GM19324 (cell line): ENCODE measurements at regions not wholly inside any gene's neighbourhood (a gene's known extent, or its start where the extent isn't known, plus 50 kb on each side); places are given as distances from the start of the nearest gene placed in this dataset.
"Not testable (repeated sequence)": the region's sequence is repeated elsewhere in the genome, so short reads cannot be mapped to it uniquely, and the experiment has no call there.

Source experiments
- ATAC-seq: cut with Tn5 transposase; IDR thresholded peaks from one replicate; pipeline ENCODE4 v1.9.1; 2021; ENCODE audit warnings: mild to moderate bottlenecking, moderate library complexity; ENCODE audit not compliant: unreplicated experiment, low FRiP score

DNA sequence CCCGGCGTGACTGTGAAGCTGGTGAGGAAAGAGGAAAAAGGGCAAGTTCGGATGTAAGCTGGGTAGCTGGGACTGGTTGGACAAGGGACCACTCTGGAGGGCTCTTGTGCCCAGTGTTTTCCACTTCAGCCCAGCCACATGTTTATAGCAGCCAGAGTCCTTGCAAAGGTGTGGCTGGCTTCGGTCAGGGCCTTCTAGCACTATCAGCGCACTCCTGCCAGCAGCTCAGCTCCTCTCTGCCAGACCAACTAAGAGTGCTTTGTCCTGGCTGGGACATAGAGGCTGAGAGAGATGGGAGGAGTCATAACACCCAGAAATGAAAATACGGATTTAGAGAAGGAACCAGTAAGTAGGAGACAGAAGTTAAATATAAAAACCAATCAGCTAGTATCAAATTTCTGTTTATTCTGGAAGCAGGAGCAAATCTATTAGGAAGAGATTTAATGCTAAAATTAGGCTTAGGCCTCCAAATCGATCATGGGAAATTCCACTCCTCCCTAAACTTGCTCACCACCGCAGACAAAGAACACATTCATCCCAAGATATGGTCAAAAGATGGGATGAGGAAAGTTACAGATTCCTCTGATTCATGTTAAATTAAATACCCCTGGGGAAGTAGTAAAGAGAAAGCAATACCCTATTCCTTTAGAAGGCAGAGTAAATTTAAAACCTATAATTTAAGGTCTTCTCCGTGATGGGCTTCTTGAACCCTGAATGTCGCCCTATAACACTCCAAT, 135.0 kb downstream of the RALA start:
- ATAC-seq, result no peak

DNA sequence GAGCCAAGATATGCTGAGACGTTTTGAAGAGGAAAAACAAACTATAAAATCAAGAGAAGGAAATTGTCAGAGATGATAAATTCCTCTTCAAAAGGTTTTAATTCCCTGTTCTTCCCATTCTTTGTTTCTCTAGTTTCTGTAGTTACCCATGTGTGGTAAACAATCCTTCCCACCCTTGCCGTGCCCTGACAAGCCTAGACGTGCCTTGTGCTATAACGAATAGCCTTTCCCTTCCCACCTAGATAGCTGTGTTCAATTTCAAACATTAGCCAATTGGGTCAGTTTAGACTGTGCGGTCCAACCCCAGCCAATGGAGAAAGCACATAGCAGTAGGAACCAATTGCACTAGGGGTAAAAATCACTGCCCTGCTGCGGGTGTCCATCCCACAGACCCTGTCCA, 138.1 kb downstream of the RALA start:
- ATAC-seq, result no peak

GRCh38 chr7:39762466-39762865, 139.1 kb downstream of the RALA start:
- not testable (repeated sequence) for ATAC-seq

GRCh38 chr7:39762881-39763280, 139.5 kb downstream of the RALA start:
- not testable (repeated sequence) for ATAC-seq

- not testable (repeated sequence) for ATAC-seq
These were observed 142.5 kb downstream of the RALA start for GRCh38 chr7:39765833-39766232.

DNA sequence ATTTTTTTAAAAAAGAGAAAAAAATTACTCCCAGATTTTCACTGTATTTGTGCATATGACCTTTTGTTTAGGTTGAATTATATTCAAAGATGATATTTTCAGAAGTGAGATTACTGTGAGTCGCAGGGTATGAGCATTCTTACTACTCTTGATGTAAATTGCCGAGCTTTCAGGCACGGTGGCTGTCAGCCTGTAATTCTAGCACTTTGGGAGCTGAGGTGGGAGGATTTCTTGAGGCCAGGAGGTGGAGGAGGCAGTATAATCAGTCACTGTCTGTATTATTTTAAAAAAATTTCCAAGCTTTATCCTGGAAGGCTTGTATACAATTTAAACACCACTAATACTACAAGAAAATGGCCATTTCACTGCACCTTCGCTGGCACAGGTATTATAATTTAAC, 145.1 kb downstream of the RALA start:
- not testable (repeated sequence) for ATAC-seq

DNA sequence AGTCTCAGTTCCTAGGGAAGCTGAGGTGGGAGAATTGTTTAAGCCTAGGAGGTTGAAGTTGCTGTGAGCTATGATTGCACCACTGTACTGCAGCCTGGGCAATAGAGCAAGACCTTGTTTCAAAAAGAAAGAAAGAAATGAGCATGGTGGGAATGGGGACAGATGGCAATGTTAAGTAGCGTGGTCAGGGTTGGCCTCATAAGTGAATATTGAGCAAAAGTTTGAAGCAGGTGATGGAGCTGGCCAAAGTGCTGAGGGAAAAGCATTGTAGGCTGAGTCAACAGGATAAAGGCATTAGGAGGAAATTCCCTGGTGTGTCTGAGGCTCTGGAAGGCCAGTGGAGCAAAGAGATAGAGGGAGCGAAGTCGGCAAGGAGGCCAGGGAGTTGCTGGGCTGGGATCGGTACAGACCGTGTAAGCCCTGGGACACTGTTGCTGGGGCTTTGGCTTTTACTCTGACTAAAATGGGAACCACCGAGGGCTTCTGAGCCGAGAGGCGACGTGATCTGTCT, 151.0 kb downstream of the RALA start:
- not testable (repeated sequence) for ATAC-seq

GRCh38 chr7:39781557-39781956, 158.2 kb downstream of the RALA start:
- ATAC-seq, result not testable (repeated sequence)

DNA sequence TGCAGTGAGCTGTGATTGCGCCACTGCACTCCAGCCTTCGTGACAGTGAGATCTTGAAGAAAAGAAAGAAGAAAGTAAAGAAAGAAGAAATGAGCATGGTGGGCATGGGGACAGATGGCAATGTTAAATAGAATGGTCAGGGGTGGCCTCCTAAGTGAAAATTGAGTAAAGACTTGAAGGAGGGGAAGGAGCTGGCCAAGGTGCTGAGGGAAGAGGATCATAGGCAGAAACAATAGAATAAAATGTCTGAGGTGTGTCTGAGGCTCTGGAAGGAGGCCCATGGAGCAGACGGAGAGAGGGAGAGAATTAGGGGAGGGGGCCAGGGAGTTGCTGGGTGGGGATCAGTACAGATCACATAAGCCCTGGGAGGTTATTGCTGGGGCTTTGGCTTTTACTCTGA, 163.1 kb downstream of the RALA start:
- ATAC-seq, result not testable (repeated sequence)

DNA sequence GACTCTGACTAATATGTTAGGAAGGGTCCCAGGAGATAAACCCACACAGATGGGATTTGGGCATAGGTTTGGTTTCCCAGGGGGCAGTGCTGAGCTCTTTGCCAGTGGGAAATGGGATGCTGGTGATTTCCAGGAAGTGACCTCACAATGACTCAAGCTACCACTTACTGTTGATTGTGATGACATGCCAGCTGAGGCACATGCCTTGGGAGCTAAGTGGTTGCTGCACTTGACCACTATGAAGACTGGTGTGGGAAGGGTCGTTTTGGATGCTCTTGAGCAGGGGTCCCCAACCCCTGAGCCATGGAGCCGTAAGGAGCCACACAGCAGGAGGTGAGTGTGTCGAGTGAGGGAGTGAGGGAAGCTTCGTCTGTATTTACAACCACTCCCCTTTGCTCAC, 159.0 kb upstream of the CDK13 start:
- ATAC-seq, result not testable (repeated sequence)

DNA sequence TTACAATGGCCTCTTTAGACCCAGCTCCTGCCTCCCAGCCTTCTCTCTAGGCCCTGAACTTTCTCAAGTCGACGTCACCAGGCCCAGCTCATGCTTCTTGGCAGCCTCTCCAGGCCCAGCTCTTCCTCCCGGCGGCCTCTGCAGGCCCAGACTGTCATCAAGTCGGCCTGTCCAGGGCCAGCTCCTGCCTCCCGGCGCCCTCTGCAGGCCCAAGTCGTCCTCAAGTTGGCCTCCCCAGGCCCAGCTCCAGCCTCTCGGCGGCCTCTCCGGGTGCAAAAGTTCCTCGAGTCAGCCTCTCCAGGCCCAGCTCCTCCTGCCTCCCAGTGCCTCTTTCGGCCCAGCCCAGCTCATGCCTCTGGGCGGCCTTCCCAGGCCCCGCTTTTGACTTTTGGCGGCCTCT, 158.1 kb upstream of the CDK13 start:
- not testable (repeated sequence) for ATAC-seq

DNA sequence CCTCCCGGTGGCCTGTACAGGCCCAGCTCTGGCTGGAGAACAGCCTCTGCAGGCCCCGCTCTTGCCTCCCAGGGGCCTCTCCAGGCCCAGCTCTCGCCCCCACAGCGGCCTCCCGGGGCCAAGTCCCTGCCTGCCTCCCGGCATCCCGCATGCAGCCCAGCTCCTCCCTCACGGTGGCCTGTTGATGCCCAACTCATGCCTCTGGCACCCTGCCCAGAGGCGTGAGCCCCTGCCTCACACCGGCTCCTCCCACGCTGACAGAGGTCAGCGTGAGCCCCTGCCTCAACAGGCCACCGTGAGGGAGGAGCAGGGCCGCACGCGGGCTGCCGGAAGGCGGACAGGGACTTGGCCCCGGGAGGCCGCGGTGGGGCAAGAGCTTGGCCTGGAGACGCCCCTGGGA, 157.0 kb upstream of the CDK13 start:
- ATAC-seq, result not testable (repeated sequence)

DNA sequence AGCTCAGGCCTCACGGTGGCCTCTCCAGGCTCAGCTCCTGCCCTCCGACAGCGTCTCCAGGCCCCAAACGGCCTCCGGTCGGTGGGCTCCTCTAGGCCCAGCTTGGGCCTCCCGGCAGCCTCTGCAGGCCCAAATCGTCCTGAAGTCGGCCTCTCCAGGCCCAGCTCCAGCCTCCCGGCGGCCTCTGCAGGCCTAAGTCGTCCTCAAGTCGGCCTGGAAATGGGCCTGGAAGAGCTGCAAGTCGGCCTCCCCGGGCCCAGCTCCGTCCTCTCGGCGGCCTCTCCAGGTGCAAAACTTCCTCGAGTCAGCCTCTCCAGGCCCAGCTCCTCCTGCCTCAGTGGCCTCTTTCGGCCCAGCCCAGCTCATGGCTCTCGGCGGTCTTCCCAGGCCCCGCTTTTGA, 156.2 kb upstream of the CDK13 start:
- not testable (repeated sequence) for ATAC-seq

DNA sequence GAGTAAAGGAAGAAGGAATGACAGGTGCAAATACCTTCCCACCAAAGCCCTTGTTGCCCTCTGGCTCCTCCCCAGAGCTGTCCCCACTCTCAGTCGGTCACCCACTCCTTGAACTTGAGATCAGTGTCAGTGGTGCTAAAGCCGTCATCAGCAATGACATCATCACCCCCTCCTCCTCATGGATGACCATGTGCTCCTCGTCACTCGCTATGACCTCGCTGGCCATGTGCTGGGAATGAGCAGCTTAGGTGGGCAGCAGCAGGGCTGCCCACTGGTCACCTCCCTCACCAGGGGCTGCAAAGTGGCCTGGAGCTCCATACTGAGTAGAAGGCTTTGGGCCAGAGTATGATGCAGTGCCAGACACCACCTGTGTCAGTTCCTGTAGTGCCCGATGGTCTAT, 153.1 kb upstream of the CDK13 start:
- ATAC-seq, result not testable (repeated sequence)

- ATAC-seq, result not testable (repeated sequence)
These were observed 152.0 kb upstream of the CDK13 start for GRCh38 chr7:39798077-39798476.

DNA sequence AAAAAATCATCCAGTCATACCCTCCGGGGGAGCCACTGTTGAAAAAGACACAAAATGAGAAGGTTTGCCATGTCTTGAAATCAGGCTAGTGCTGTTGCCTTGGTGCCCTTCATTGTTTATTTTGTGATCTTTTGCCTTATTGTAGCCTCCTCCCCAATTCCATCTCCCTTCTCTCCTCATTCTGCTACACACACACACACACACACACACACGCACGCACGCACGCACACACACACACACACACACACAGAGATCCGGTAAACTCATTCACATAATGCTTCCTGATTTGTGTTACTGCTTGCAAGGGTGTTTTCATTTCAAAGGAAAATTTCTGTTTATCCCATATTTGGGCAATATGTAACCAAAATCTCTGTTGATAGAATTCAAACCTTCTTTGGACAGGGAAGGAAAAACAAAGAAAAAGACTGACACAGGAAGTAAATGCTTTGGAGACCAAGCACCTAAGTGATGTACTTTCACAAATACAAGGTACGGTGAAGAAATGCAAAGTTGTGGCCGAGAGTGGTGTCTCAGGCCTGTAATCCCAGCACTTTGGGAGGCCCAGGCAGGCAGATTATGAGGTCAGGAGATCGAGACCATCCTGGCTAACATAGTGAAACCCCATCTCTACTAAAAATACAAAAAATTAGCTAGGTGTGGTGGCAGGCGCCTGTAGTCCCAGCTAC, 141.1 kb upstream of the CDK13 start:
- ATAC-seq, result no peak

GRCh38 chr7:39810204-39810642, 139.8 kb upstream of the CDK13 start:
- ATAC-seq, result no peak

- ATAC-seq, result no peak
These were observed 139.3 kb upstream of the CDK13 start for GRCh38 chr7:39810710-39811109.

DNA sequence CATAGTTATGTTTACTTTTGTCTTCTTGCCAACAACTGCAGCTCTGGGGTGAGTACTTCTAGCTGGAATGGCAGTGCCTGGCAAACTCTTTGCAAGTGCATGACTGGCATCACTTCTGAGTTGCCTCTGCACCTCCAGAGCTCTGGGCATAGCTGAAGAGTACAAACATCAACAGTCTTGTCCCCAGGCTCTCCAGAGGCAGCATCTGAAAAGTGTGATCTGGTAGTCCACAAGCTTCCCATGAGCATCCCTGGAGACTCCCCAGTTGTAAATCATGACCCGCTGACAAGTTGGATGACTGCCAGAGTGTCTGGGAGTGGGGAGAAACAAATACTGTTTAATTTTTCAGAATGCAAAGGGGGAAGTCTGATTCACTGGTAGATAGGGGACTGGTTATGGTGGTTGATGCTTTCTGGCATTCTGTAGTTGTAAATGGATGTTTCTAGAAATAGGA, 138.9 kb upstream of the CDK13 start:
- no peak for ATAC-seq

DNA sequence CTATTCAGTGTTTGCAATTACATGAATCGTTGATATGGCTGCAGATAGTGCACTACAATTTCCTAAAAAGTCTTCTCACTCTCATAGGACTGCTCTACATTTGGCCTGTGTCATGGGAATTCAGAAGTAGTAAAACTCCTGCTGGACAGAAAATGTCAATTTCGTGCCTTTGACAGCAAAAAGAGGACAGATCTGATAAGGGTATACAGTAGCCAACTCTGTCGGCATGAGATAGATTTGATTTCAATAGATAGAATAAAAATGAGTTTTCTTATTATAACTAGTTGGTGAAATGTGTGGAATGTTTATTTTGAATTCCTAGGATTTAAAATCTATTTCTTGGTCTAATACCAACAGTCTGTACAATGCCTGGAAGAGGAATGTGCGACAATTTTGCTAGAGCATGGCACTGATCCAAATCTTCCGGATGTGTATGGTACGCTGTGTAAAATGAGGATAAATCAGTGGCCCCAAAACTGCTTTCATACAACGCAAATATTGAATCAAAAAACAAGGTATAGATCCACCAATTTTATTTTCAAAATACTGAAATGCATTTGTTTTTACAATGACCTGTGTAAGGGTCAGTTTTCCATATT, 133.5 kb upstream of the CDK13 start:
- ATAC-seq, result no peak

DNA sequence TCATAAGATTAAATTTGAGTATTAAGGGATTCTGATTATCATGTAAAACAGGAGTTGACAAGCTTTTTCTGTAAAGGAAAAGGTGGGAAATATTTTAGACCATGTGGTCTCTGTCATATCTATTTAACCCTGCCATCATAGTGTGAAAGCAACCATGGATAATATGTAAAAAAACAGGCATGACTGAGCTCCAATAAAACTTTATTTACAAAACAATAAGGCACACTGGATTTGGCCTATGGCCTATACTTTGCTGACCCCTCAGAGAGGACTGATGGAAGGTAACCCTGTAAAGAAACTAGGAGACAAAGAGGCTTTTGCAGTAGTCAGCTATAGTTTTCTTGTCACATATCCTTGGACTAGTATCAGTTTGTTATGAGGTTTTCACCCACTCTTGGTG, 130.5 kb upstream of the CDK13 start:
- ATAC-seq, result no peak
